ENCODE measurements at regions not wholly inside any gene's neighbourhood (a gene's known extent, or its start where the extent isn't known, plus 50 kb on each side); places are given as distances from the start of the nearest gene placed in this dataset.
"Not testable (repeated sequence)": the region's sequence is repeated elsewhere in the genome, so short reads cannot be mapped to it uniquely, and the experiment has no call there.

- DNase-seq (ENCODE audit: low spot score) = no peak
Observed at GRCh38 chr1:187958207-187958606, 1129.5 kb downstream of the PLA2G4A start.

DNA sequence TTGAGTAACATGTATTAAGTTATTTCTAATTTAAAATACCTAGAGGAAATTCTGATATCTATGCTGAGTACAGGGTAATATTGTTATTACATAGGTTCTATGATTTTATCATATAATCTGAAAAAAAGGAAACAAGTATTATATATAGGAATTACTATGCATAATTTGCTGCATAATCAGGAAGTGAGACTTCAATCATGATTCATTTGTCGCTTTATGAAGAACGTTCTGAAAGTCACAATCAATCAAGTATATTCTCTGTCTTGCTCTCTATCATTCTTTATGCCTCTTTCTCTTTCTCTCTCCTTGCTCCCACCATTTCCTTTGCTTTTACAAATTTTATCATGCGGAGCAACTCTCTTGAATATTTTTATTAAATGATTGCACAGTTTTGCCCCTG lies 1130.3 kb downstream of the PLA2G4A start:
- DNase-seq (ENCODE audit: low spot score) = no peak

DNA sequence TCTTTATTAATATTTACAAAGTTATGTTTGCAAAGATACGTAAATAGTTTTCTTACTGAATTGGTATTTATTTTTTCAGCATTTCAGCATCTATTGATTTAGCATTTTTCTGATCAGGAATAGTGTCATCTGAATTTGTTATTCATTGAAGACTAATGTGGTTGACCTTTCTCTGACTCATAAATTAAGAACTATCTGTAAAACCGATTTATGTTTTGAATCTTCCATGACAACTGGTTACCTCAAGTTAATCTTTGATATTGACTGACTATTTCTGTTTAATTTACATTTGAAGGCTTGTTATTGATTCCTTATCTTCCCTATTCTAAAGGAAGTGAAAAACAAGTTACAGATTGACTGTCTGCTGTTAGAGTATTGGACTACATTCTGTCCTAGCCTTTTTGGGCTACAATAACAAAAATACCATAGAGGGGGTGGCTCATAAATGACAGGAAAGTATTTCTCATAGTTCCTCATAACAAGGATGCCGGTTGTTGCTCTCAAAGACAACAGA lies 1131.4 kb downstream of the PLA2G4A start:
- no peak for DNase-seq (ENCODE audit: low spot score)

- DNase-seq (ENCODE audit: low spot score) = no peak
Observed at GRCh38 chr1:187961895-187962294, 1133.1 kb downstream of the PLA2G4A start.

DNA sequence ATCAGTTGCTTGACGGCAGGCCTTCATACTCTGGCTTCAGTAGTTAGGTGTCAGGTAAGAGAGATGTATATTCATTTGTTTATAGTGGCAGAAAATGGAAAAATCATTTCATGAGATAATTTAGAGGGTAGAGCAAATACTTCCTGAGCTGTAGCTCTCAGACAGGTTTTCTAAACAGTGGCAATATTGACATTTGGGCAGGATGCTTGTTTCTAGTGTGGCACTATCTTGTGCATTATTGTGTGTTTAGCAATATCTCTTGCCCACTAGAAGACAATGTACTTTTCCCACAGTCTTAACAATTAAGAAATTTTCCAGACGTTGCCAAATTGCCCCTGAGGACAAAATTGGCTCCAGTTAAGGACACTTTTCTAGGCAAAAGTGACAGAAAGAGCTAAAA lies 1143.1 kb downstream of the PLA2G4A start:
- no peak for DNase-seq (ENCODE audit: low spot score)

DNA sequence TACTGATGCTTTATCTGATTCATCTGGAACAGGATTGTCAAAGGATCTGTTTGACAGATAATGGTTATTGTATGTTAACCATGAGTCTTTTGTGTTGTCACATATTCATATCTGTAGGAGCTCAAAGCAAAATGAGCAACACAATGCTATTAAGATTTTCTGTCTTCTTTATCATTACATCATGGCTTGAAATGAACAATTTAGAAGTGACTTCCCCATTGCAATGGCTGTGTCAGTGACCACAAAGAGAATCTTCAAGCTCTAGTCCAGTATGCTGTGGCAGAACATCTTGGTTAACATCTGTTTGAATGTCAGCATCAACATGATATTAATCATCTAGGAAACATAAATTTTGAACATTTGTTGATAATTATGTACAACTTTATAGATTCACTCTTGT lies 1148.5 kb downstream of the PLA2G4A start:
- DNase-seq (ENCODE audit: low spot score) = no peak

GRCh38 chr1:187985145-187985896 lies 1156.6 kb downstream of the PLA2G4A start:
- DNase-seq (ENCODE audit: low spot score) = no peak

- DNase-seq (ENCODE audit: low spot score) = no peak
Observed at GRCh38 chr1:187985897-187986654, 1157.3 kb downstream of the PLA2G4A start.

- no peak for DNase-seq (ENCODE audit: low spot score)
Observed at GRCh38 chr1:187987236-187987776, 1158.6 kb downstream of the PLA2G4A start.

DNA sequence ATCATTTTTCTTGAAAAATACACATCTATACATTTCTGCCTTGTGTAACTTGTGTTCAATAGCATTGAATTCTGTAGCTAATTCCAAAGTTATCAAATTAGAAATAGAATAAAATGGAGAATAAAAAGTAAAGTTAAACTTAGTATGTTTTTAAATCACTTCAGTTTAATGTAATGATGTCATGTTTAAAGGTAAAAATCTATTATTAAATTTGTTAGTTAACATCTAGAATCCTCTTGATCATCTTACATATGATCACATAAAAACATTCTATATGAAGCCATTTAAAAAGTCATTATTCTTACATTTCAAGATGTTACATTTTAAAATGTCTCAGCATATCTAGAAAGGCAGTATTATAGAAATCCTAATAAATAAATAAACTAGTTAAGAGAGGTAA lies 1163.2 kb downstream of the PLA2G4A start:
- DNase-seq (ENCODE audit: low spot score) = no peak

GRCh38 chr1:187996780-187997179 lies 1168.0 kb downstream of the PLA2G4A start:
- no peak for DNase-seq (ENCODE audit: low spot score)

GRCh38 chr1:187999973-188000372 lies 1171.2 kb downstream of the PLA2G4A start:
- DNase-seq (ENCODE audit: low spot score) = no peak

- DNase-seq (ENCODE audit: low spot score) = not testable (repeated sequence)
Observed at GRCh38 chr1:188003687-188004086, 1174.9 kb downstream of the PLA2G4A start.

DNA sequence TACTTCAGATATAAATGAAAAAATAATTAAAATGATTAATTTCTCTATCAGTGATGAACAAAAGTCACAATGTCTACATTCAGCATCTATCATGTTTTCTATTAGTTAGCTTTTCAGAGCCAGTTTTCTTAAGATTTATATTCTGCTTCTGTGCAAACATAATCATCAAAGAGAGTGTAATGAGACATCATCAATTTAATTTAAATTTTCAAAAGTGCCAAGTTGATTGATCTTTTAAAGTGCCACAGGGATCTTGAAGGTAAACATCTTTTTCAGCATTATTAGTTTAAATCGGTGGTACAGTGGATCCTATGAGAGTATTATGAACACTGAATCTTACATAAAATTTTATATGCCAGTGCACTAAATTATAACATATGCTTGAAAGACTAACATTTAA lies 1176.1 kb downstream of the PLA2G4A start:
- DNase-seq (ENCODE audit: low spot score) = no peak

DNA sequence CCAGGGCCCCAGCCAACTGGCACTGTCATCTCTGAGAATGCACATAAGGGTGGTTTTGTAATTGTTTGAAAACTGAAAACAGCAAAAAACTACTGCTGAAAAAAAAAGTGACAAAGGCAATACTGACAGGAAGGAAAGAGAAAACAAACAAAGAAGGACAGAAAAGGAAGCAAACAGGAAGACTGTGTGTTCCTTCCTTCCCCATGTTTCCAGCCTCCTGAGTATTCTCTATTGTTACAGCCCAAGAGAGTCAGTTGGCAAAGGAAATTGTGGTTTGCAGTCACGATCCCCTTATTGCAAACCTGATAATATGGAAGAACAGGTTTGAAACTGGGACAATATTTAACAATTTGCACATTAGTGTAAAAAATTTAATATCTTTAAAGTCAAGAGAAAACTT lies 1177.6 kb downstream of the PLA2G4A start:
- no peak for DNase-seq (ENCODE audit: low spot score)

- DNase-seq (ENCODE audit: low spot score) = not testable (repeated sequence)
Observed at GRCh38 chr1:188013222-188013849, 1184.6 kb downstream of the PLA2G4A start.

- DNase-seq (ENCODE audit: low spot score) = no peak
Observed at GRCh38 chr1:188017921-188018320, 1189.2 kb downstream of the PLA2G4A start.

DNA sequence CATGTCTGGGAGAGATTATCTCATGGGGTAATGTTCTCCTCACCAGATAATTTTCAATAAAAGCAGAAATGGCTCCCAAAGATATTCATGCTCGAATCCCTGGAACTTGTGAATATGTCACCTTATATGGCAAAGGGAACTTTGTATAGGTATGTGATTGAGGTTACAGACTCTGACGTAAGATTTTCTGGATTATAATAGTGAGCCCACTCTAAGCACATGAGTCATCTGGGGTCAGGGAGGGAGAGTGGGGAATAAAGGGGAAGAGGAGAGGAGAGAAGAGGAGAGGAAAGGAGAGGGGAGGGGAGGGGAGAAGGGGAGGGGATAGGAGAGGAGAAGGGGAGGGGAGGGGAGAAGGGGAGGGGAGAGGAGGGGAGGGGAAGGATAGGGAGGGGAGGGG lies 1193.9 kb downstream of the PLA2G4A start:
- no peak for DNase-seq (ENCODE audit: low spot score)

DNA sequence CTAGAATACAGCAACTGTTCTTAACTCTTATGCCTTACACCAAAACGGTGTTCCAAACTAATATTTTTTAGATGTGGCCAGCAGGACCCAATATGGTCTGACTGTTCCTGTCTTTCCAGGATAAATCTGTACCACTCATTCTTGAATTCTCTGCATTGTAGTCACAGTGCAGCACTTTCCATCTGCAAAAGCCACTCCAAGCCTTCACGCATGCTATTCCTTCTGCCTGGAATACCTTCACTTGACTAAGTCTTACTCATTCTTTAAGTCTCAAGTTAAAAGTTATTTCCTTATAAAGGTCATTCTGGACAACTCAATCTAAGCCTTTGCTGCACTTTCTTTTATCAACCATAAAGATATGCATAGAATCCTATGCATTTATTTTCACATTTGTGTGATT lies 1194.5 kb downstream of the PLA2G4A start:
- no peak for DNase-seq (ENCODE audit: low spot score)

DNA sequence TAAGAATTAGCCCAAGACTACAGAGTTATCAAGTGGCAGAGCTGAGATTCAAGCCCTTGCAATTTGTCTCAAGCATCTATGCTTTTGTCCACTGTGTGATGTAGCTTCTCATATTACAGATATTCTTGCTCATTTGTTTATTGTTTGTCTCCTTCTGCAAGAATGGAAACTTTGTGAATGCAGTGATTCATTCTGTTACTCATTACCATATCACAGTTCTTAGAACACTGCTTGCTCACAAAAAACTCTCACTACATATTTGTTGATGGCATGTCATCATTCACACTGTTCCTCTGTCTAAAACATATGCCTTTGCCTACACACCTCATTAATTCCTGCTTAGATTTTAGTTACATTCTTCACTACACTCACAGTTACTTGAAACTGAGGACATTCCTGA lies 1198.9 kb downstream of the PLA2G4A start:
- peak; percentile 7 for DNase-seq (ENCODE audit: low spot score)

DNA sequence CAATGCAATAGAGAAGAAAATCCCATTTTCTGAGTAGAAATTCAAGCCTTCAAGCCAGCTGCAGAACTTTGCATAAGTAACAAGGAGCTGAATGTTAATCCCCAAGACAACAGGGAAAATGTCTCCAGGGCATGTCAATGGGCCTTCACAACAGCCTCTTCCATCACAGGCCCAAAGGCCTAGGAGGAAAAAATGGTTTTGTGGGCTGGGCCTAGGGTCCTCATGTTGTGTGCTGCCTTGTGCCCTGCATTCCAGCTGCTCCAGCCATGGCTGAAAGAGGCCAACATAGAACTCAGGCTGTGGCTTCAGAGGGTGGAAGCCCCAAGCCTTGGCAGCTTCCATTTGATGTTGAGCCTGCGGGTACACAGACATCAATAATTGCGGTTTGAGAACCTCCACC lies 1208.8 kb downstream of the PLA2G4A start:
- not testable (repeated sequence) for DNase-seq (ENCODE audit: low spot score)

DNA sequence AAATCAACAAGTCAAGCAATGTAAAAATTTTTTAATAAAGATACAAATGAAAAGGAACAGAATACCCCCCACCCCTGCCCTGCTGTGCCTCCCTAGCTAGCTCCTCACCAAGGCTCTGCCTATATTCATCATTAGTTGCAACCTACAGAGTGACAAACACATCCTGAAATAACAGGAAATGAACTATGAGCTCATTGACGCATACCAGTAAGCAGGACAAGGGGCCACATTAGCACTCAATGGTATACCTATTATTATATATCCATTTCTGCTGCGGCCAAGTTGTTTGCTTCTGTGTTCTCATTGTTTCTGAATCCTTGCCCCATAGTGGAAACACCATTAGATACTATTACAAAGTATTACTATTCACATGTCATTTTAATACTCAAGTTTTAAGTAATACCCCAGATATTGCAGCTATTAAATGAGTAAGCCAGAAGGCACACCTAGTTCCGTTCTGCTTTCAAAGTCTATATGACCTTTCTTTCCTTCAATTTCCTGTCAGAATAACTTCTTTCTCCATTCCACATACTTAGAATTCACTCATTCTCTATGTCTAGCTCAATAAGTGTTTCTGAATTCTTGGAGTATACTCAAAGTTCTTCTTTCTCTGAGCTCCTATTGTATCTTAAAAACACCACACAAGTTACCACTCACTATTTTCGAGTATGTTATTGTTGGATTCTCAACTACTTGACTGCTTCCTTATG lies 1214.9 kb downstream of the PLA2G4A start:
- DNase-seq (ENCODE audit: low spot score) = no peak
